ENCODE measurements at regions not wholly inside any gene's neighbourhood (a gene's known extent, or its start where the extent isn't known, plus 50 kb on each side); places are given as distances from the start of the nearest gene placed in this dataset.

DNA sequence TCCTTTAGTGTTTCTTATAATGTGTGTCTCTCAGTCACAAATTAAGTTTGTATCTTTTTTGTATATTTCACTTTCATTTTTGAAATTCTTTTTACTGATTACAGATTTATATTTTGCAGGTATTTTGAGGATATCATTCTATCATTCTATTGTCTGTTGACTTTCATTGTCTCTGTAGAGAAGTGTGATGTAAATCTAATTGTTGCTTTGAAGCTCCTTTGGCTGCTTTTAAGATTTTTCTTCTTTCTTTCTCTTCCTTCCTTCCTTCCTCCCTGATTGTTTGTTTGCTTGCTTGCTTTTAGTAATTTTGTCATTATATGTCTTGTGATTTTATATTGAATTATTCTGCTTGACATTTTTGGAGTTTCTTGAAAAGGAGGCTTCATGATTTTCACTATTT, 75.3 kb upstream of the MAST4 start:
- POLR2A ChIA-PET, result no interaction called here

More for the DNA sequence above, 75.3 kb upstream of the MAST4 start:
- no peak overlapping the region for H3K4me3 ChIP-seq (ENCODE audit: low read depth in 2 of 2, low read length in 1 of 2)
- H4K20me1 ChIP-seq (ENCODE audit: insufficient read depth), result no peaks in the 10 kb centered on the region
- no peaks in the 10 kb centered on the region for H3K27me3 ChIP-seq (ENCODE audit: insufficient read depth)
- CTCF ChIA-PET, result interaction anchor here (1.2 kb wide), 1 partner anchor 153 kb away, joined by 3 read pairs; no protein-coding TSS in a partner anchor
- no peak overlapping the region for H3K27ac ChIP-seq (ENCODE audit: low read depth in 2 of 2, low read length in 1 of 2)
- no peaks in the 10 kb centered on the region for H3K9me2 ChIP-seq
- no peaks in the 10 kb centered on the region for H3K4me1 ChIP-seq (ENCODE audit: control insufficient read depth in 1 of 2, insufficient read depth in 2 of 2, low read depth in 1 of 2, low read length in 1 of 2)
- H3K79me2 ChIP-seq (ENCODE audit: insufficient read depth), result no peaks in the 10 kb centered on the region
- peaks cover 12% of the 10 kb centered on the region; the same call in 1 of the 2 replicates for H3K9me3 ChIP-seq
- no peak for TF ChIP-seq JUND (IDR thresholded peaks at IDR 0.05)
- TF ChIP-seq, protein P1, sequence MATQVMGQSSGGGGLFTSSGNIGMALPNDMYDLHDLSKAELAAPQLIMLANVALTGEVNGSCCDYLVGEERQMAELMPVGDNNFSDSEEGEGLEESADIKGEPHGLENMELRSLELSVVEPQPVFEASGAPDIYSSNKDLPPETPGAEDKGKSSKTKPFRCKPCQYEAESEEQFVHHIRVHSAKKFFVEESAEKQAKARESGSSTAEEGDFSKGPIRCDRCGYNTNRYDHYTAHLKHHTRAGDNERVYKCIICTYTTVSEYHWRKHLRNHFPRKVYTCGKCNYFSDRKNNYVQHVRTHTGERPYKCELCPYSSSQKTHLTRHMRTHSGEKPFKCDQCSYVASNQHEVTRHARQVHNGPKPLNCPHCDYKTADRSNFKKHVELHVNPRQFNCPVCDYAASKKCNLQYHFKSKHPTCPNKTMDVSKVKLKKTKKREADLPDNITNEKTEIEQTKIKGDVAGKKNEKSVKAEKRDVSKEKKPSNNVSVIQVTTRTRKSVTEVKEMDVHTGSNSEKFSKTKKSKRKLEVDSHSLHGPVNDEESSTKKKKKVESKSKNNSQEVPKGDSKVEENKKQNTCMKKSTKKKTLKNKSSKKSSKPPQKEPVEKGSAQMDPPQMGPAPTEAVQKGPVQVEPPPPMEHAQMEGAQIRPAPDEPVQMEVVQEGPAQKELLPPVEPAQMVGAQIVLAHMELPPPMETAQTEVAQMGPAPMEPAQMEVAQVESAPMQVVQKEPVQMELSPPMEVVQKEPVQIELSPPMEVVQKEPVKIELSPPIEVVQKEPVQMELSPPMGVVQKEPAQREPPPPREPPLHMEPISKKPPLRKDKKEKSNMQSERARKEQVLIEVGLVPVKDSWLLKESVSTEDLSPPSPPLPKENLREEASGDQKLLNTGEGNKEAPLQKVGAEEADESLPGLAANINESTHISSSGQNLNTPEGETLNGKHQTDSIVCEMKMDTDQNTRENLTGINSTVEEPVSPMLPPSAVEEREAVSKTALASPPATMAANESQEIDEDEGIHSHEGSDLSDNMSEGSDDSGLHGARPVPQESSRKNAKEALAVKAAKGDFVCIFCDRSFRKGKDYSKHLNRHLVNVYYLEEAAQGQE (IDR thresholded peaks at IDR 0.05; ENCODE audit: low read depth, low read length), result no peak
- TF ChIP-seq ELF1 (IDR thresholded peaks at IDR 0.05), result no peak
- no peak for TF ChIP-seq CHD2 (IDR thresholded peaks at IDR 0.05; ENCODE audit: low read length, partially characterized antibody)
- TF ChIP-seq MXI1 (IDR thresholded peaks at IDR 0.05; ENCODE audit: low read depth, low read length), result no peak
- no peak for TF ChIP-seq NRF1 (IDR thresholded peaks at IDR 0.05; ENCODE audit: low read depth, low read length)
- TF ChIP-seq RFX5 (IDR thresholded peaks at IDR 0.05; ENCODE audit: low read length), result no peak
- TF ChIP-seq RXRA (IDR thresholded peaks at IDR 0.05; ENCODE audit: borderline replicate concordance, low read depth), result no peak
- no peak for TF ChIP-seq GABPA (IDR thresholded peaks at IDR 0.05; ENCODE audit: low read depth)
- TF ChIP-seq, protein P2, sequence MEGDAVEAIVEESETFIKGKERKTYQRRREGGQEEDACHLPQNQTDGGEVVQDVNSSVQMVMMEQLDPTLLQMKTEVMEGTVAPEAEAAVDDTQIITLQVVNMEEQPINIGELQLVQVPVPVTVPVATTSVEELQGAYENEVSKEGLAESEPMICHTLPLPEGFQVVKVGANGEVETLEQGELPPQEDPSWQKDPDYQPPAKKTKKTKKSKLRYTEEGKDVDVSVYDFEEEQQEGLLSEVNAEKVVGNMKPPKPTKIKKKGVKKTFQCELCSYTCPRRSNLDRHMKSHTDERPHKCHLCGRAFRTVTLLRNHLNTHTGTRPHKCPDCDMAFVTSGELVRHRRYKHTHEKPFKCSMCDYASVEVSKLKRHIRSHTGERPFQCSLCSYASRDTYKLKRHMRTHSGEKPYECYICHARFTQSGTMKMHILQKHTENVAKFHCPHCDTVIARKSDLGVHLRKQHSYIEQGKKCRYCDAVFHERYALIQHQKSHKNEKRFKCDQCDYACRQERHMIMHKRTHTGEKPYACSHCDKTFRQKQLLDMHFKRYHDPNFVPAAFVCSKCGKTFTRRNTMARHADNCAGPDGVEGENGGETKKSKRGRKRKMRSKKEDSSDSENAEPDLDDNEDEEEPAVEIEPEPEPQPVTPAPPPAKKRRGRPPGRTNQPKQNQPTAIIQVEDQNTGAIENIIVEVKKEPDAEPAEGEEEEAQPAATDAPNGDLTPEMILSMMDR (IDR thresholded peaks at IDR 0.05), result no peak
- TF ChIP-seq NFIC (IDR thresholded peaks at IDR 0.05; ENCODE audit: borderline replicate concordance), result no peak
- no peak for TF ChIP-seq SIN3A (IDR thresholded peaks at IDR 0.05; ENCODE audit: borderline replicate concordance, low read depth, low read length)
- TF ChIP-seq, protein P3, sequence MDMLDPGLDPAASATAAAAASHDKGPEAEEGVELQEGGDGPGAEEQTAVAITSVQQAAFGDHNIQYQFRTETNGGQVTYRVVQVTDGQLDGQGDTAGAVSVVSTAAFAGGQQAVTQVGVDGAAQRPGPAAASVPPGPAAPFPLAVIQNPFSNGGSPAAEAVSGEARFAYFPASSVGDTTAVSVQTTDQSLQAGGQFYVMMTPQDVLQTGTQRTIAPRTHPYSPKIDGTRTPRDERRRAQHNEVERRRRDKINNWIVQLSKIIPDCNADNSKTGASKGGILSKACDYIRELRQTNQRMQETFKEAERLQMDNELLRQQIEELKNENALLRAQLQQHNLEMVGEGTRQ (IDR thresholded peaks at IDR 0.05; ENCODE audit: borderline replicate concordance, low read depth, low read length), result no peak
- no peak for TF ChIP-seq RCOR1 (IDR thresholded peaks at IDR 0.05; ENCODE audit: low read length)
- no peak for TF ChIP-seq TAF1 (IDR thresholded peaks at IDR 0.05; ENCODE audit: borderline replicate concordance, low read depth, low read length)
- TF ChIP-seq, protein P4, sequence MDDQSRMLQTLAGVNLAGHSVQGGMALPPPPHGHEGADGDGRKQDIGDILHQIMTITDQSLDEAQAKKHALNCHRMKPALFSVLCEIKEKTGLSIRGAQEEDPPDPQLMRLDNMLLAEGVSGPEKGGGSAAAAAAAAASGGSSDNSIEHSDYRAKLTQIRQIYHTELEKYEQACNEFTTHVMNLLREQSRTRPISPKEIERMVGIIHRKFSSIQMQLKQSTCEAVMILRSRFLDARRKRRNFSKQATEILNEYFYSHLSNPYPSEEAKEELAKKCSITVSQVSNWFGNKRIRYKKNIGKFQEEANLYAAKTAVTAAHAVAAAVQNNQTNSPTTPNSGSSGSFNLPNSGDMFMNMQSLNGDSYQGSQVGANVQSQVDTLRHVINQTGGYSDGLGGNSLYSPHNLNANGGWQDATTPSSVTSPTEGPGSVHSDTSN (IDR thresholded peaks at IDR 0.05), result no peak
- no peak for TF ChIP-seq FOSL2 (IDR thresholded peaks at IDR 0.05; ENCODE audit: borderline replicate concordance, low read depth)
- no peak overlapping the region for H3K4me2 ChIP-seq
- no peak overlapping the region for H3K9ac ChIP-seq
- no peak overlapping the region for H2AFZ ChIP-seq (ENCODE audit: low read depth)
- no peak for DNase-seq
- H3K36me3 ChIP-seq (replicated peaks in 1 of 2; ENCODE audit: control insufficient read depth in 1 of 2, insufficient read depth in 2 of 2, low read length in 1 of 2), result no peaks in the 10 kb centered on the region
- no peaks in the 10 kb centered on the region for H3F3A ChIP-seq (replicated peaks; ENCODE audit: insufficient read depth)
